Breast epithelium (tissue), 4 donors: ENCODE measurements at regions not wholly inside any gene's neighbourhood (a gene's known extent, or its start where the extent isn't known, plus 50 kb on each side); places are given as distances from the start of the nearest gene placed in this dataset.

Experiments
- DNase-seq, 2 donors: peaks; one replicate each; pipeline ENCODE4 v3.0.0-alpha.2; 2019; ENCODE audit warnings: low spot score in 2 of 2
- H3K27ac ChIP-seq, 2 donors: fragments of 200-600 bp; sonication (generic) in 1 of 2; one replicate each; pipeline ENCODE4 v1.5.1; 2016 to 2019; ENCODE audit warnings: mild to moderate bottlenecking in 1 of 2
- H3K27me3 ChIP-seq, 2 donors: fragments of 200-600 bp; sonication (generic) in 1 of 2; one replicate each; pipeline versions ENCODE4 v1.5.1 to v1.6.0; 2017 to 2019; ENCODE audit warnings: control low read depth in 1 of 2, mild to moderate bottlenecking in 1 of 2
- H3K36me3 ChIP-seq: fragments of 200-600 bp; one replicate; pipeline ENCODE4 v1.5.1; 2019
- H3K4me1 ChIP-seq, 2 donors: fragments of 200-600 bp; sonication (generic); one replicate each; pipeline ENCODE4 v1.5.1; 2016 to 2019; ENCODE audit warnings: control low read depth in 1 of 2
- H3K4me3 ChIP-seq, 3 donors: fragments of 200-600 bp; sonication (generic); 1 replicate in 2 of 3; 2 replicates in 1 of 3; pipeline ENCODE4 v1.5.1; 2016 to 2019; ENCODE audit warnings: mild to moderate bottlenecking in 3 of 3, moderate library complexity in 2 of 3
- H3K9me3 ChIP-seq, 2 donors: fragments of 200-600 bp; sonication (generic) in 1 of 2; one replicate each; pipeline ENCODE4 v1.5.1; 2016 to 2019; ENCODE audit warnings: control low read depth in 1 of 2
- CTCF ChIP-seq, 3 donors: fragments of 450-650 bp; IDR thresholded peaks; one replicate each; pipeline ENCODE4 v1.5.1; 2016 to 2017; ENCODE audit warnings: antibody characterized with exemption in 3 of 3, mild to moderate bottlenecking in 3 of 3, moderate library complexity in 3 of 3
- POLR2A ChIP-seq: fragments of 450-650 bp; IDR thresholded peaks from one replicate; pipeline ENCODE4 v1.6.1; 2016; ENCODE audit warnings: antibody characterized with exemption, mild to moderate bottlenecking, moderate library complexity
- POLR2AphosphoS5 ChIP-seq, 3 donors: sonication (generic); formaldehyde crosslinking; IDR thresholded peaks; one replicate each; pipeline ENCODE4 v1.6.1; 2017; ENCODE audit warnings: antibody characterized with exemption in 3 of 3
- intact Hi-C: fragments of 100-400 bp; cut with DNase I; formaldehyde crosslinking; loops from one replicate; pipeline ENCODE4 v1.15.1; 2023; ENCODE audit warnings: low total_unique reads

DNA sequence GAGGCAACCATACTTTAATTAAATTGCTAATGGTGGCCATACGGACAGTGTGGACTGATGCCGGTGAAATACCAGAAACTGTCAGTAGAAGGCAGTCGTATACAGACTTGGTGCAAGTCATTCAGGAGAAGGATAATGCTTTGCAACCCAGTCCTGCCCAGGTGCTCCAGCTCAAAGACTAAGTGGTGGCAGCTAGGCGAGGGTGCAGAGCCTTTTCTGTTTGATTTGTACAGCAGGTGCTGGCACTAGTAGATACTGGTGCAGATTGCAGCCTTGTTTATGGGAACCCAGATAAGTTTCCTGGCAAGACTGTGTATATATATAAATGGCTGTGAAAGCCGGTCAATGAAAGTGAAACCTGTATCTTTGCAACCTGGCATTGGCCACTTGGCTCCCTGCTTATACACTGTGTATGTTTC lies 208.3 kb upstream of the SYT4 start:
- Histone ChIP-seq H3K9me3 (peaks cover 0 to 17% of the 10 kb centered on the region in 2 donors), H3K4me3 (no peak overlapping the region), H3K27me3 (no peaks in the 10 kb centered on the region), H3K27ac (no peak overlapping the region), H3K4me1 (no peaks in the 10 kb centered on the region), H3K36me3 (no peaks in the 10 kb centered on the region)
- intact Hi-C loops, result no loop called here
- no peak for DNase-seq
- TF ChIP-seq CTCF (IDR thresholded peaks at IDR 0.05), result no peak
- no peak for TF ChIP-seq POLR2A
- TF ChIP-seq POLR2AphosphoS5 (IDR thresholded peaks at IDR 0.05), result no peak

DNA sequence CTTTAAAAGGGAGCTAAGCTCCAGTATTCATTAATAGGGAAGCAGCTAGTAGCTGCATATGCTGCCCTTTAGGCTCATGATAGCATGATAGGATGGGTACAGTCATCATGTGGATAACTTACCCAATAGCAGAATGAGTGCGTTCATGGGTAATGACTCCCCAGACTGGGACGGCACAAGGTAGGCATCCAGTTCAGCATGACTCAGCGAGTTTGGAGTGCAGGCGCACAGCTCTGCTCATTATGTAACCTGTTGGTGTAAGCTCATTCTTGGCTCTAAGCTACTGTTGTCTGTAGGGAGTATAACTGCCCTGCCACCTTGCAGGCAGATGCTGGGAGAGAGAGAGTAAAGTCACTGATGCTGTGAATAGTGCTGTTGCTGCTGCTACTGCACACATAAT lies 209.2 kb upstream of the SYT4 start:
- H3K36me3 ChIP-seq, result no peaks in the 10 kb centered on the region
- DNase-seq, result no peak
- TF ChIP-seq POLR2A, result no peak
- TF ChIP-seq CTCF (IDR thresholded peaks at IDR 0.05), result no peak
- TF ChIP-seq POLR2AphosphoS5 (IDR thresholded peaks at IDR 0.05), result no peak
- intact Hi-C loops, result no loop called here
- peaks cover 0 to 17% of the 10 kb centered on the region in 2 donors for H3K9me3 ChIP-seq
- no peaks in the 10 kb centered on the region for H3K27me3 ChIP-seq
- H3K4me3 ChIP-seq, result no peak overlapping the region
- no peaks in the 10 kb centered on the region for H3K4me1 ChIP-seq
- no peak overlapping the region for H3K27ac ChIP-seq

DNA sequence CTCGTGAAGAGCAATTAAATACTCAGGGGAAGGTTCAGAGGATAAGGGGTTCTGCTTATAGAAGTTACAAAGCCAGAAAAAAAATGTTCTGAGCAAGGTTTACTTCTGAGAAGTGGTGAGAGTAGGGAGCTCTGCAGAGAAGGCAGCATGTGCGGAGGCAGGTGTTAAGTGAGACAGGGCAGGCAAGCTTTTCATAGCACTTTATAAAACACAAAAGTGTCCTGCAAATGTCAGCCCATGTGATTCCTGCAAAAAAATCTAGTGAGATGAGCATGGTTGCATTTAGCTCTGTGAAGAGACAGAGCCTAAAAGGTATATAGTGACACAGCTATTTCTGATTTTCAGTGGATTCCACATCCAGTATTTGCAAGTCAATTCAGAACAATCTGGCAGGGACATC lies 223.8 kb upstream of the SYT4 start:
- H3K4me1 ChIP-seq, result no peaks in the 10 kb centered on the region
- H3K9me3 ChIP-seq, result peaks cover 0 to 5% of the 10 kb centered on the region in 2 donors
- H3K27me3 ChIP-seq, result no peaks in the 10 kb centered on the region
- intact Hi-C loops, result no loop called here
- no peak overlapping the region for H3K27ac ChIP-seq
- no peak for TF ChIP-seq CTCF (IDR thresholded peaks at IDR 0.05)
- TF ChIP-seq POLR2AphosphoS5 (IDR thresholded peaks at IDR 0.05), result no peak
- no peak for TF ChIP-seq POLR2A
- no peak overlapping the region for H3K4me3 ChIP-seq
- H3K36me3 ChIP-seq, result no peaks in the 10 kb centered on the region
- no peak for DNase-seq

DNA sequence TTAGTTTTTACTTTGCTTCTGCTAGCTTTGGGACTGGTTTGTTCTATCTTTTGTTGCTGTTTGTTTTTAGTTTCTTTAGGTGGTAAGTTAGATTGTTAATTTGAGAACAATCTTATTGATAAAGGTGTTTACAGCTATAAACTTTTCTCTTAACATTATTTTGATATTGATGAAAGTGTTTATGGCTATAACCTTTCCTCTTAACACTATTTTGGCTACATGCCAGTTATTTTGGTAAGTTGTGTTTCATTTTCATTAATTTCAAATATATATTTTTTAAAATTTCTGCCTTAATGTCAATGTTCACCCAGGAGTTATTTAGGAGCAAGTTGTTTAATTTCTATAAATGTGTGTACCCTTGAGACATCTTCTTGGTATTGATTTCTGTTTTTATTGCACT lies 229.6 kb upstream of the SYT4 start:
- no peaks in the 10 kb centered on the region for H3K4me1 ChIP-seq
- no peak overlapping the region for H3K27ac ChIP-seq
- H3K4me3 ChIP-seq, result no peak overlapping the region
- H3K36me3 ChIP-seq, result no peaks in the 10 kb centered on the region
- H3K27me3 ChIP-seq, result no peaks in the 10 kb centered on the region
- no peak for TF ChIP-seq POLR2AphosphoS5 (IDR thresholded peaks at IDR 0.05)
- TF ChIP-seq CTCF (IDR thresholded peaks at IDR 0.05), result no peak
- no peak for TF ChIP-seq POLR2A
- intact Hi-C loops, result no loop called here
- DNase-seq, result no peak
- peaks cover 5 to 29% of the 10 kb centered on the region in 2 donors for H3K9me3 ChIP-seq

DNA sequence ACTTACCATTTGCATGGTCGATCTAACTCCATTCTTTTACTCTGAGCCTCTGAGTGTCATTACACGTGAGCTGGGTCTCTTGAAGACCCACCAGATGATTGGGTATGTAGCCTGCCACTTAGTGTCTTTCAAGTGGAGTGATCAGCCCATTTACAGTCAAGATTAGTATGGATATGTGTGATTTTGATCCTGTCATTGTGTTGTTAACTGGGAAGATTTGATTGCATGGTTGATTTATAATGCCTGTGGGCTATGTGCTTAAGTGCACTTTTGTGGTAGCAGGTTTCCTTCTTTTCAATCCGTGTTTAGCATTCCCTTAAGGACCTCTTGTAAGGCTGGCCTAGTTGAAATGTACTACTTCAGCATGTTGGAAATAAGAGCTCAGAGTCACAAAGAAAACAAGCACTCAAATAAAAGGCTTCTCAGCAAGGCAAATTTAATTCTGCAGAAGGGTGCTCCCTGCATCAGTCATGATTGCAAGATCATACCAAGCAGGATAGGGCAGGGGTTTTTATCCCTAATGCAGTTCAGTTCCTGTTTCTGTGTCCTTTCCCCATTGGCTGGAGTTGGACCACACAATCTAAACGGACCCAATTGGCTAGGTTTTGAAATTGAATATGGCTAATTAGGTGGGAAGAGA lies 230.7 kb upstream of the SYT4 start:
- no peaks in the 10 kb centered on the region for H3K4me1 ChIP-seq
- intact Hi-C loops, result no loop called here

More for the DNA sequence above, 230.7 kb upstream of the SYT4 start:
- Histone ChIP-seq H3K27ac (no peak overlapping the region), H3K9me3 (peaks cover 5 to 29% of the 10 kb centered on the region in 2 donors), H3K27me3 (no peaks in the 10 kb centered on the region), H3K36me3 (no peaks in the 10 kb centered on the region), H3K4me3 (no peak overlapping the region)
- DNase-seq, result no peak
- TF ChIP-seq CTCF (IDR thresholded peaks at IDR 0.05), result no peak
- no peak for TF ChIP-seq POLR2A
- TF ChIP-seq POLR2AphosphoS5 (IDR thresholded peaks at IDR 0.05), result no peak
